K562 (cell line): ENCODE measurements at regions not wholly inside any gene's neighbourhood (a gene's known extent, or its start where the extent isn't known, plus 50 kb on each side); places are given as distances from the start of the nearest gene placed in this dataset.

Experiments used
- ATAC-seq: fragments of 200-7000 bp; cut with Tn5 transposase; 3 replicates; pipeline ENCODE4 v1.9.1; 2020; ENCODE audit warnings: moderate library complexity
- BruUV-seq: library from RNA; stranded (reverse); fragments of 400-500 nt; replicated peaks from 2 replicates; lab custom pipeline; 2021; lab: Mats Ljungman, UMichigan
- CTCF ChIA-PET: fragments of 300-600 bp; formaldehyde crosslinking; extraction: SDS; loops from one replicate; lab custom pipeline; 2021; ENCODE audit warnings: low intra/inter-chr PET ratio; lab: Yijun Ruan, JAX
- POLR2A ChIA-PET: fragments of 300-600, 350-650 bp; sonication (Branson Sonifier 250); formaldehyde crosslinking; extraction: SDS; loops from one replicate; lab custom pipeline; 2021; ENCODE audit warnings: antibody characterized with exemption, inconsistent platforms; lab: Yijun Ruan, JAX
- DNase-seq, 4 experiments: peaks; one replicate each; pipeline versions ENCODE4 v3.0.0 to v3.0.0-alpha.2; 2011 to 2018; ENCODE audit warnings: low spot score in 3 of 4, mixed read lengths in 3 of 4; ENCODE audit errors: extremely low read depth in 1 of 4
- FAIRE-seq: peaks from 2 replicates; lab custom pipeline; 2011; peaks lifted over from hg19 to GRCh38; lab: Jason Lieb, UNC
- H2AFZ ChIP-seq: 2 replicates; pipeline ENCODE4 v1.6.0; 2011; ENCODE audit warnings: low read depth, low read length, control low read depth, inconsistent platforms
- H3K27ac ChIP-seq: fragments of 200-600 bp; 3 replicates; pipeline ENCODE4 v1.8.0; 2011; ENCODE audit warnings: low read depth, mild to moderate bottlenecking, control low read depth, inconsistent platforms, low read length, moderate library complexity, mixed read lengths; ENCODE audit errors: extremely low read depth
- H3K27me3 ChIP-seq, 2 experiments: fragments of 300-600 bp in 1 of 2; 2 replicates in 1 of 2; 3 replicates in 1 of 2; pipeline versions ENCODE4 v1.6.0 to v1.8.0; 2011; ENCODE audit warnings: inconsistent platforms in 2 of 2, low read length in 2 of 2, mild to moderate bottlenecking in 1 of 2, mixed read lengths in 1 of 2, moderate library complexity in 1 of 2; ENCODE audit not compliant: control insufficient read depth in 2 of 2, insufficient read depth in 2 of 2
- H3K36me3 ChIP-seq: fragments of 300-600 bp; 3 replicates; pipeline ENCODE4 v1.8.0; 2011; ENCODE audit warnings: mild to moderate bottlenecking, low read length, inconsistent platforms; ENCODE audit not compliant: control insufficient read depth, insufficient read depth
- H3K4me1 ChIP-seq, 2 experiments: fragments of 200-600 bp in 1 of 2; replicated peaks in 1 of 2; 2 replicates in 1 of 2; 3 replicates in 1 of 2; pipeline versions ENCODE4 v1.5.1 to v1.8.0; 2011; ENCODE audit warnings: inconsistent platforms in 2 of 2, low read length in 2 of 2, mild to moderate bottlenecking in 1 of 2, mixed read lengths in 1 of 2, moderate library complexity in 1 of 2; ENCODE audit not compliant: control insufficient read depth in 2 of 2, insufficient read depth in 2 of 2
- H3K4me2 ChIP-seq: 2 replicates; pipeline ENCODE4 v1.6.1; 2011; ENCODE audit warnings: low read length, control low read depth, inconsistent platforms, mixed read lengths; ENCODE audit not compliant: insufficient read depth
- H3K4me3 ChIP-seq: fragments of 200-600 bp; sonication (generic), shearing (Covaris generic); 2 replicates; pipeline ENCODE4 v1.5.1; 2016; ENCODE audit warnings: control low read depth, inconsistent platforms
- H3K79me2 ChIP-seq: fragments of 200-600 bp; 3 replicates; pipeline ENCODE4 v1.8.0; 2011; ENCODE audit warnings: low read length, inconsistent platforms; ENCODE audit not compliant: control insufficient read depth, insufficient read depth
- H3K9ac ChIP-seq, 2 experiments: 2 replicates each; pipeline versions ENCODE4 v1.6.0 to v1.6.1; 2011; ENCODE audit warnings: low read depth in 2 of 2, low read length in 2 of 2, control low read depth in 1 of 2, inconsistent platforms in 1 of 2, mild to moderate bottlenecking in 1 of 2, mixed read lengths in 1 of 2; ENCODE audit not compliant: insufficient read depth in 1 of 2
- H3K9me1 ChIP-seq: one replicate; pipeline ENCODE4 v1.6.0; 2011; ENCODE audit warnings: inconsistent platforms, mild to moderate bottlenecking, low read length, moderate library complexity; ENCODE audit not compliant: control insufficient read depth, insufficient read depth
- H3K9me3 ChIP-seq: replicated peaks from 2 replicates; pipeline ENCODE4 v1.5.1; 2011; ENCODE audit warnings: low read depth, low read length, inconsistent platforms; ENCODE audit not compliant: control insufficient read depth, insufficient read depth
- H4K20me1 ChIP-seq: replicated peaks from 2 replicates; pipeline ENCODE4 v1.6.1; 2011; ENCODE audit warnings: low read length, inconsistent platforms, mixed read lengths; ENCODE audit not compliant: control insufficient read depth, insufficient read depth
- FOXJ2 ChIP-seq: fragments of 200-800 bp; sonication (Bioruptor generic); IDR thresholded peaks from 2 replicates; pipeline ENCODE4 v1.6.1; 2016; ENCODE audit warnings: missing genetic modification characterization, missing compliant biosample characterization
- FOXJ3 ChIP-seq: sonication (generic); formaldehyde crosslinking; IDR thresholded peaks from 2 replicates; pipeline ENCODE4 v1.4.0; 2020; ENCODE audit warnings: mild to moderate bottlenecking, missing genetic modification reagents
- HMGN3 ChIP-seq: IDR thresholded peaks from 2 replicates; pipeline ENCODE4 v1.6.1; 2011; ENCODE audit warnings: borderline replicate concordance, low read depth, mild to moderate bottlenecking, mixed read lengths, low read length; ENCODE audit not compliant: insufficient read length; ENCODE audit errors: extremely low read depth
- SMARCB1 ChIP-seq: IDR thresholded peaks from 2 replicates; pipeline ENCODE4 v1.6.1; 2011; ENCODE audit warnings: improper control_type of control experiment, low read depth; ENCODE audit not compliant: insufficient read length
- SRF ChIP-seq, 2 experiments: fragments of 250-450, 450-650 bp in 1 of 2; sonication (Bioruptor Pico) in 1 of 2; sonication (generic) in 1 of 2; formaldehyde crosslinking; IDR thresholded peaks; 2 replicates each; pipeline versions ENCODE4 v1.5.0 to v1.5.1; 2020 to 2022; ENCODE audit warnings: mild to moderate bottlenecking in 1 of 2, missing genetic modification reagents in 1 of 2
- ZBTB7A ChIP-seq: IDR thresholded peaks from 2 replicates; pipeline ENCODE4 v1.6.1; 2011; ENCODE audit warnings: low read depth, mild to moderate bottlenecking, low read length, moderate library complexity, borderline replicate concordance; ENCODE audit not compliant: control insufficient read depth
- ZNF184 ChIP-seq: sonication (generic); formaldehyde crosslinking; IDR thresholded peaks from 2 replicates; pipeline ENCODE4 v1.5.0; 2020; ENCODE audit warnings: missing genetic modification reagents
- WGBS: fragments of 100-300 bp; shearing (Covaris generic); methylation state at CpG from one replicate; pipeline ENCODE4 v1.1.6; 2016; ENCODE audit warnings: low coverage, mixed read lengths; ENCODE audit not compliant: insufficient coverage; ENCODE audit errors: missing lambda C conversion rate; 5-methylcytosine and 5-hydroxymethylcytosine counted together
- in situ Hi-C: fragments of 300-500 bp; cut with MboI; formaldehyde crosslinking; loops from 4 replicates; pipeline ENCODE4 v1.15.0; 2018; ENCODE audit warnings: inconsistent platforms, mixed read lengths
- intact Hi-C: fragments of 100-400 bp; cut with micrococcal nuclease; formaldehyde crosslinking; loops from 2 replicates; pipeline ENCODE4 v1.14.2; 2022
- TF ChIP-seq, protein P1 (sequence below): fragments of 450-650 bp; IDR thresholded peaks from 2 replicates; pipeline ENCODE4 v1.6.1; 2016; ENCODE audit warnings: borderline replicate concordance
- TF ChIP-seq, protein P2 (sequence below): fragments of 450-650 bp; IDR thresholded peaks from 2 replicates; pipeline ENCODE4 v1.6.1; 2016; ENCODE audit warnings: low read depth, mild to moderate bottlenecking, moderate library complexity
- TF ChIP-seq, protein P3 (sequence below): fragments of 250-450 bp; sonication (Bioruptor Pico); IDR thresholded peaks from 2 replicates; pipeline ENCODE4 v1.5.0; 2021; ENCODE audit warnings: mild to moderate bottlenecking, moderate library complexity

DNA sequence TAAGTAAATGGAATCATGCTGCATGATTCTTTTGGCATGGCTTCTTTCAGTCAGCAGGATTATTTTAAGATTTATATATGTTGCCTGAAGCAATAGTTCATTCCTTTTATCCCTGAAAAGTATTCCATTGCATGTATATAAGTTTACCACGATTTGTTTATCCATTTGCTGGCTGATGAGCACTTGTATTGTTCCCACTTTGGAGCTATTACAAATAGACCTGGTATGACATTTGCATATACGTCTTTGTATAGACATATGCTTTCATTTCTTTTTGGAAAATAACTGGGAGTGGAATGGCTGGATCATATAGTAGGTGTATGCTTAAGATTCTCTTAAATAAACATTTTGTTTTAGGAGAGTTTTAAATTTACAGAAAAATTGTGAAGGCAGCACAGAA lies 79.3 kb upstream of the CBLB start:
- DNase-seq (no peak), ATAC-seq (no peak), FAIRE-seq (no peak)
- in situ Hi-C loops: no loop called here
- no peak overlapping the region for H2AFZ ChIP-seq
- H3K36me3 ChIP-seq: no peaks in the 10 kb centered on the region
- intact Hi-C loops: no loop called here
- no peaks in the 10 kb centered on the region for H4K20me1 ChIP-seq
- no peak overlapping the region for H3K4me3 ChIP-seq
- no peak overlapping the region for H3K27ac ChIP-seq
- BruUV-seq: no TSS peak
- TF ChIP-seq SMARCB1: no peak
- TF ChIP-seq, protein P1, sequence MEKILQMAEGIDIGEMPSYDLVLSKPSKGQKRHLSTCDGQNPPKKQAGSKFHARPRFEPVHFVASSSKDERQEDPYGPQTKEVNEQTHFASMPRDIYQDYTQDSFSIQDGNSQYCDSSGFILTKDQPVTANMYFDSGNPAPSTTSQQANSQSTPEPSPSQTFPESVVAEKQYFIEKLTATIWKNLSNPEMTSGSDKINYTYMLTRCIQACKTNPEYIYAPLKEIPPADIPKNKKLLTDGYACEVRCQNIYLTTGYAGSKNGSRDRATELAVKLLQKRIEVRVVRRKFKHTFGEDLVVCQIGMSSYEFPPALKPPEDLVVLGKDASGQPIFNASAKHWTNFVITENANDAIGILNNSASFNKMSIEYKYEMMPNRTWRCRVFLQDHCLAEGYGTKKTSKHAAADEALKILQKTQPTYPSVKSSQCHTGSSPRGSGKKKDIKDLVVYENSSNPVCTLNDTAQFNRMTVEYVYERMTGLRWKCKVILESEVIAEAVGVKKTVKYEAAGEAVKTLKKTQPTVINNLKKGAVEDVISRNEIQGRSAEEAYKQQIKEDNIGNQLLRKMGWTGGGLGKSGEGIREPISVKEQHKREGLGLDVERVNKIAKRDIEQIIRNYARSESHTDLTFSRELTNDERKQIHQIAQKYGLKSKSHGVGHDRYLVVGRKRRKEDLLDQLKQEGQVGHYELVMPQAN: no peak
- TF ChIP-seq ZNF184 (CRISPR knock-in tag): no peak
- TF ChIP-seq, protein P2, sequence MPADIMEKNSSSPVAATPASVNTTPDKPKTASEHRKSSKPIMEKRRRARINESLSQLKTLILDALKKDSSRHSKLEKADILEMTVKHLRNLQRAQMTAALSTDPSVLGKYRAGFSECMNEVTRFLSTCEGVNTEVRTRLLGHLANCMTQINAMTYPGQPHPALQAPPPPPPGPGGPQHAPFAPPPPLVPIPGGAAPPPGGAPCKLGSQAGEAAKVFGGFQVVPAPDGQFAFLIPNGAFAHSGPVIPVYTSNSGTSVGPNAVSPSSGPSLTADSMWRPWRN: no peak
- TF ChIP-seq, protein P3, sequence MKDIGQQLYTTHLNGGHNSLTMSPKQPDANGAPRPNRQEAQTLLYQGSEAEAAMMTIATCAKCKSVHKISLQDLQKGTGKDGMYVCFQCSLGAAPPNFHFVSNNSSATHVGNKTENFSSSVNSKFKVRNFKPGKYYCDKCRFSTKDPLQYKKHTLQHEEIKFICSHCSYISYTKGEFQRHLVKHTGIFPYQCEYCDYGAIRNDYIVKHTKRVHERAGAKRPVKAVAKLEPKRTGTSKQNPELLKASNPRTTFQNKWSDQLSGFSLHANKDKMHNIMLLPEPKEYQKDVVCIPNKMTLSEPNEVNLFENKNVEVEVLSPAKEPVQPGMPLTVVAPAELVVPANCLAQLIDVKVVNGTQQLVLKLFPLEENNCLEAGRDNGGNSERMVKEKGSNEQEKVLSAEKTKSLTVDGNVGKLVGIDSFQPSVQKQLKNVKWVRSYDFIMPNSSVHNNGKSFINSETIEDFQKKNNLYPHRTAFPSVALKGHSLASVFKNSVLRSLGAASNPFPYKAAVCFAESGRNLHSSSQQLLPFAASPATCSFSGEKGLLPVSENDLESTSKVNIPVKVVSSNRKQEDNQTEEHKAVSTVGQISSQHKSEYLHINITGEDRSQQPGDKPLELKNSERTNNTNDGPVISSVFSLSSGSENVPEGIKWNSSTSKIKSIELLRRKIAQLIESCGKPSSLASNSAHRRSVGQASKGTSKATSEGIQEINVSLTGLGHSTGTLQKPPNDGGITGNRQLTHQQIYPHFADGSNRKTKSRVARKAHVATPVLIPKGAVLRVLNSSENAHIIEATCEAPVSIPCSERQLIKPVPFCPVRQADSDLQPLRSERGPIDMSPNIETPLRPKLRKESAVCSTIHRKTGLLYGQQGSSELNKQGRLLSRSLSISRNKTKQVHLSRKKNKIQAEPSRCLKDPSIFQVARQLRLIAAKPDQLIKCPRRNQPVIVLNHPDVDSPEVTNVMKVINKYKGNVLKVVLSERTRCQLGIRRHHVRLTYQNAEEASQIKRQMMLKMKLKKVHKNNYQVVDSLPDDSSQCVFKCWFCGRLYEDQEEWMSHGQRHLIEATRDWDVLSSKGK (CRISPR knock-in tag): no peak
- no peak for TF ChIP-seq ZBTB7A
- TF ChIP-seq FOXJ2: no peak
- TF ChIP-seq HMGN3: no peak
- no peak for TF ChIP-seq FOXJ3 (CRISPR knock-in tag)
- TF ChIP-seq SRF (CRISPR knock-in tag; IDR thresholded peaks at IDR 0.05): no peak
- no peaks in the 10 kb centered on the region for H3K4me1 ChIP-seq
- 25% methylated on average over 2 of the region's 2 CpGs for WGBS
- ChIA-PET CTCF (no interaction called here), POLR2A (no interaction called here)
- no peaks in the 10 kb centered on the region for H3K27me3 ChIP-seq
- no peaks in the 10 kb centered on the region for H3K9me3 ChIP-seq
- H3K79me2 ChIP-seq: no peaks in the 10 kb centered on the region
- H3K9ac ChIP-seq: no peak overlapping the region
- no peak overlapping the region for H3K4me2 ChIP-seq
- no peaks in the 10 kb centered on the region for H3K9me1 ChIP-seq
